PC-9 (cell line): ENCODE measurements at regions not wholly inside any gene's neighbourhood (a gene's known extent, or its start where the extent isn't known, plus 50 kb on each side); places are given as distances from the start of the nearest gene placed in this dataset.

ENCODE experiments used
- BruUV-seq: library from RNA; stranded (reverse); fragments of 400-500 nt; replicated peaks from 2 replicates; lab custom pipeline; 2021; lab: Mats Ljungman, UMichigan
- CTCF ChIA-PET: fragments of 300-600 bp; sonication (Branson Sonifier 250); formaldehyde crosslinking; loops from one replicate; lab custom pipeline; 2022; ENCODE audit warnings: antibody characterized with exemption; lab: Charles Lee
- POLR2A ChIA-PET: fragments of 300-600 bp; sonication (Branson Sonifier 250); formaldehyde crosslinking; loops from one replicate; lab custom pipeline; 2022; ENCODE audit warnings: antibody characterized with exemption; ENCODE audit not compliant: unreplicated experiment; lab: Charles Lee
- DNase-seq, 2 experiments: peaks; one replicate each; pipeline versions ENCODE4 v3.0.0 to v3.0.0-alpha.2; 2015 to 2022; ENCODE audit warnings: mixed read lengths in 1 of 2
- H2AFZ ChIP-seq: fragments of 200-600 bp; sonication (generic); 2 replicates; pipeline ENCODE4 v1.8.1; 2017; ENCODE audit warnings: antibody characterized with exemption
- H3F3A ChIP-seq: fragments of 200-600 bp; sonication (generic); 2 replicates; pipeline ENCODE4 v1.8.1; 2017; ENCODE audit warnings: antibody characterized with exemption, mild to moderate bottlenecking, low read depth; ENCODE audit not compliant: insufficient read depth
- H3K27ac ChIP-seq: fragments of 200-600 bp; sonication (generic); 2 replicates; pipeline ENCODE4 v1.6.1; 2016; ENCODE audit warnings: mixed run types
- H3K27me3 ChIP-seq: fragments of 200-600 bp; sonication (generic); 2 replicates; pipeline ENCODE4 v1.6.1; 2016; ENCODE audit warnings: low read depth, mixed run types; ENCODE audit not compliant: insufficient read depth
- H3K36me3 ChIP-seq: fragments of 200-600 bp; sonication (generic); 2 replicates; pipeline ENCODE4 v1.6.1; 2016; ENCODE audit warnings: low read depth, mixed run types
- H3K4me1 ChIP-seq: fragments of 200-600 bp; sonication (generic); replicated peaks from 2 replicates; pipeline ENCODE4 v1.6.1; 2016; ENCODE audit warnings: mixed run types; ENCODE audit not compliant: insufficient read depth
- H3K4me2 ChIP-seq: fragments of 200-600 bp; sonication (generic); 2 replicates; pipeline ENCODE4 v1.6.1; 2017; ENCODE audit warnings: mixed run types
- H3K4me3 ChIP-seq: fragments of 200-600 bp; sonication (generic); 2 replicates; pipeline ENCODE4 v1.6.1; 2016; ENCODE audit warnings: mixed run types
- H3K79me2 ChIP-seq: fragments of 200-600 bp; sonication (generic); 2 replicates; pipeline ENCODE4 v1.6.1; 2017; ENCODE audit warnings: low read depth, mixed run types
- H3K9me2 ChIP-seq: fragments of 200-600 bp; sonication (generic); 2 replicates; pipeline ENCODE4 v1.8.1; 2017; ENCODE audit warnings: mild to moderate bottlenecking; ENCODE audit not compliant: insufficient read depth
- H3K9me3 ChIP-seq: fragments of 200-600 bp; sonication (generic); 2 replicates; pipeline ENCODE4 v1.8.1; 2016; ENCODE audit warnings: low read depth; ENCODE audit not compliant: insufficient read depth
- H4K20me1 ChIP-seq: fragments of 200-600 bp; sonication (generic); 2 replicates; pipeline ENCODE4 v1.8.1; 2017; ENCODE audit not compliant: insufficient read depth
- EZH2 ChIP-seq: fragments of 200-600 bp; sonication (generic); IDR thresholded peaks from 2 replicates; pipeline ENCODE4 v1.8.0; 2017; ENCODE audit warnings: antibody characterized with exemption, low read depth
- intact Hi-C: fragments of 100-400 bp; cut with micrococcal nuclease; formaldehyde crosslinking; loops from one replicate; pipeline ENCODE4 v1.10.0; 2022; ENCODE audit not compliant: unreplicated experiment
- TF ChIP-seq, protein P1 (sequence below): fragments of 200-600 bp; sonication (generic); conservative IDR thresholded peaks from 2 replicates; pipeline ENCODE4 v1.6.1; 2017; ENCODE audit warnings: mixed run types, antibody characterized with exemption, mild to moderate bottlenecking, moderate library complexity

DNA sequence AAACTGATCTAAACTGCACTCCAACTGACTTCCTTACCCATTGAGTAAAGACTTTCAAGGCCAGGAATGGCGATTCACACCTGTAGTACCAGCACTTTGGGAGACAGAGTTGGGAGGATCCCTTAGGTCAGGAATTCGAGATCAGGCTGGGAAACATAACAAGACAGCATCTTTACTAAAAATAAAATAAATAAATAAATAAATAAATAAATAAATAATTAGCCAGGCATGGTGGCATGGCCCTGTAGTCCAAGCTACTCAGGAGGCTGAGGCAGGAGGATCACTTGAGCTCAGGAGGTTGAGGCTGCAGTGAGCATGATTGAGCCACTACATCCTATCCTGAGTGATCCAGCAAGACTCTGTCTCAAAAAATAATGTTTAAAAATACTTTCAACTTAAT is 148.4 kb downstream of the CEMIP2 start:
- no peaks in the 10 kb centered on the region for H3K9me2 ChIP-seq
- H3K27ac ChIP-seq = no peak overlapping the region
- H3K79me2 ChIP-seq = no peaks in the 10 kb centered on the region
- no peak overlapping the region for H3K4me3 ChIP-seq
- POLR2A ChIA-PET = no interaction called here
- TF ChIP-seq EZH2 = no peak
- TF ChIP-seq, protein P1, sequence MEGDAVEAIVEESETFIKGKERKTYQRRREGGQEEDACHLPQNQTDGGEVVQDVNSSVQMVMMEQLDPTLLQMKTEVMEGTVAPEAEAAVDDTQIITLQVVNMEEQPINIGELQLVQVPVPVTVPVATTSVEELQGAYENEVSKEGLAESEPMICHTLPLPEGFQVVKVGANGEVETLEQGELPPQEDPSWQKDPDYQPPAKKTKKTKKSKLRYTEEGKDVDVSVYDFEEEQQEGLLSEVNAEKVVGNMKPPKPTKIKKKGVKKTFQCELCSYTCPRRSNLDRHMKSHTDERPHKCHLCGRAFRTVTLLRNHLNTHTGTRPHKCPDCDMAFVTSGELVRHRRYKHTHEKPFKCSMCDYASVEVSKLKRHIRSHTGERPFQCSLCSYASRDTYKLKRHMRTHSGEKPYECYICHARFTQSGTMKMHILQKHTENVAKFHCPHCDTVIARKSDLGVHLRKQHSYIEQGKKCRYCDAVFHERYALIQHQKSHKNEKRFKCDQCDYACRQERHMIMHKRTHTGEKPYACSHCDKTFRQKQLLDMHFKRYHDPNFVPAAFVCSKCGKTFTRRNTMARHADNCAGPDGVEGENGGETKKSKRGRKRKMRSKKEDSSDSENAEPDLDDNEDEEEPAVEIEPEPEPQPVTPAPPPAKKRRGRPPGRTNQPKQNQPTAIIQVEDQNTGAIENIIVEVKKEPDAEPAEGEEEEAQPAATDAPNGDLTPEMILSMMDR = no peak
- BruUV-seq = no TSS peak
- DNase-seq = no peak
- CTCF ChIA-PET = no interaction called here
- no peaks in the 10 kb centered on the region for H3K36me3 ChIP-seq
- no peaks in the 10 kb centered on the region for H4K20me1 ChIP-seq
- H3K27me3 ChIP-seq = no peaks in the 10 kb centered on the region
- H3F3A ChIP-seq = no peaks in the 10 kb centered on the region
- H3K9me3 ChIP-seq = peaks cover 8% of the 10 kb centered on the region; the same call in 1 of the 2 replicates
- H3K4me2 ChIP-seq = no peak overlapping the region
- no peak overlapping the region for H2AFZ ChIP-seq
- intact Hi-C loops = no loop called here
- H3K4me1 ChIP-seq = no peaks in the 10 kb centered on the region

DNA sequence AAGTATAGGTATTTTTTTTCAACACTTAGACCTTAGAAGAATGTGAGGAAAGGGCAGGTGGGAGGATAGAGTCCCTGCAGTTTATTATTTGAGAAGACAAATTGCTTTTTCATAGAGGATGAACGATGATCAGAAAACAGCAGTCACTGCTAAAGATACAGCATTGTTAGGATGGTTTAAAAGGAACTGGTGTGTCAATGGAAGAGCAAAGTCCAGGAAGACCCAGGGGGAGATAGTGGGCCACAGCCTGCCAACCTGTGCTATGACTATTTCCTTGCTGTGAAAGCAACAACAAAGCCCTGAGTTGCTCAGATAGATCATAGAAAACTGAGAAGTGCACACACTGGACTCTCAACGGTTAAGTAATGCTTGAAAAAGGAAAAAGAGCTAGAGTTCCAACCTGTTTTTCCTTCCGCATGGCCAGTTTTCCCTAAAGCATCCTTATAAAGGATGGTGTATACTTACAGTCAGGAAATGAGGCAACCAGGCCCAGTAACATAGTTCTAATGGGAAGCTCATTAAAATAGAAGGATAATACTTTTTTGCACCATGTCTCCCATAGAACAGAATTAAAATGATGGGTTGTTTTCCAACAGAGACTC is 153.8 kb downstream of the CEMIP2 start:
- H4K20me1 ChIP-seq = no peaks in the 10 kb centered on the region
- no peak overlapping the region for H2AFZ ChIP-seq
- intact Hi-C loops = no loop called here
- H3K36me3 ChIP-seq = no peaks in the 10 kb centered on the region
- no peak overlapping the region for H3K4me3 ChIP-seq
- no peaks in the 10 kb centered on the region for H3K27me3 ChIP-seq
- no peak for DNase-seq
- peaks cover 18% of the 10 kb centered on the region; the same call in 1 of the 2 replicates for H3K9me3 ChIP-seq
- no peak overlapping the region for H3K27ac ChIP-seq
- TF ChIP-seq, protein P1 = no peak
- TF ChIP-seq EZH2 = no peak
- CTCF ChIA-PET = interaction anchor here (0.6 kb wide), 1 partner anchor 14 kb away, joined by 3 read pairs; no protein-coding TSS in a partner anchor
- no peaks in the 10 kb centered on the region; the same call in 1 of the 2 replicates for H3K4me1 ChIP-seq
- no peaks in the 10 kb centered on the region for H3F3A ChIP-seq
- no peaks in the 10 kb centered on the region for H3K9me2 ChIP-seq
- BruUV-seq = no TSS peak
- no peaks in the 10 kb centered on the region for H3K79me2 ChIP-seq
- POLR2A ChIA-PET = no interaction called here
- H3K4me2 ChIP-seq = no peak overlapping the region

DNA sequence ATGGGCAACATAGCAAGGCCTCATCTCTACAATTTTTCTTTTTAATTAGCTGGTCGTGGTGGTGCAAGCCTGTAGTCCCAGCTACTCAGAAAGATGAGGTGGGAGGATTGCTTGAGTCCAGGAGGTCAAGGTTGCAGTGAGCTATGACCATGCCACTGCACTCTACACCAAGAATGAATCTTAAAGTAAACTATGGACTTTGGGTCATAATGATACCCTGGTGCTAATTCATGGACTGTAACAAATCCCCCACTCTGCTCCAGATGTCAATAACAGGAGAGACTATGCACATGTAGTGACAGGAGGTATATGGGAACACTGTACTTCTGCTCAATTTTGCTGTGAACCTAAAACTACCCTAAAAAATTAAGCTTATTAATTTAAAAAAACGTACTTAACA is 155.4 kb downstream of the CEMIP2 start:
- CTCF ChIA-PET = no interaction called here
- no peaks in the 10 kb centered on the region for H3F3A ChIP-seq
- no peaks in the 10 kb centered on the region for H3K9me2 ChIP-seq
- H3K9me3 ChIP-seq = peaks cover 18% of the 10 kb centered on the region; the same call in 1 of the 2 replicates
- POLR2A ChIA-PET = interaction anchor here (0.6 kb wide), 1 partner anchor 164 kb away, joined by 3 read pairs; no protein-coding TSS in a partner anchor
- TF ChIP-seq, protein P1 = no peak
- TF ChIP-seq EZH2 = no peak
- no peaks in the 10 kb centered on the region; the same call in 1 of the 2 replicates for H3K4me1 ChIP-seq
- intact Hi-C loops = no loop called here
- H3K27me3 ChIP-seq = no peaks in the 10 kb centered on the region
- no peak overlapping the region for H3K27ac ChIP-seq
- H3K36me3 ChIP-seq = no peaks in the 10 kb centered on the region
- no peak overlapping the region for H3K4me3 ChIP-seq
- no peaks in the 10 kb centered on the region for H4K20me1 ChIP-seq
- no peaks in the 10 kb centered on the region for H3K79me2 ChIP-seq
- H2AFZ ChIP-seq = no peak overlapping the region
- no peak overlapping the region for H3K4me2 ChIP-seq
- DNase-seq = no peak
- no TSS peak for BruUV-seq
